NCI-H187 (cell line): ENCODE measurements at regions not wholly inside any gene's neighbourhood (a gene's known extent, or its start where the extent isn't known, plus 50 kb on each side); places are given as distances from the start of the nearest gene placed in this dataset.

ENCODE experiments used
- DNase-seq, 2 experiments: peaks; one replicate each; lab custom pipeline; 2025; lab: John Stamatoyannopoulos, UW

GRCh38 chr6:95142661-95143335 is 434.5 kb upstream of the MANEA start:
- DNase-seq, result no peak

- DNase-seq, result no peak
Measured at GRCh38 chr6:95143408-95144180, 433.7 kb upstream of the MANEA start.

GRCh38 chr6:95145457-95145856 is 431.9 kb upstream of the MANEA start:
- DNase-seq, result no peak

DNA sequence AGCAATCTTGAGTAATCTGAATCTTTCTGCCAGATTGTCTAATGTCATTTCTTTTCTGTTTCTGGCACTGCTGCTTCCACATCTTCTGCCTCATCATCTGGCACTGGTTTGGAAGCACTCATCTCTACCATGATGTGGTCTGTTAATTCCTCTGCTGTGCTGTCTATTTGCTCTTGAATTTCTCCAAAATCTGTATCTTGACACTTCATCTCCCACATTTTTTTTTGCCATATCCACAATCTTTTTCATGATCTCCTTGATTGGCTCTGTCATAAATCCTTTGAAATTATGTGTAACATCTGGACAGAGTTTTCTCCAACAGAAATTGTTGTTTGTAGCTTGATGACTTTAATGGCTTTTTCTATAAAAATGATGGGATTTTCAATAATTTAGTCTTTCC is 417.8 kb upstream of the MANEA start:
- DNase-seq, result no peak

DNA sequence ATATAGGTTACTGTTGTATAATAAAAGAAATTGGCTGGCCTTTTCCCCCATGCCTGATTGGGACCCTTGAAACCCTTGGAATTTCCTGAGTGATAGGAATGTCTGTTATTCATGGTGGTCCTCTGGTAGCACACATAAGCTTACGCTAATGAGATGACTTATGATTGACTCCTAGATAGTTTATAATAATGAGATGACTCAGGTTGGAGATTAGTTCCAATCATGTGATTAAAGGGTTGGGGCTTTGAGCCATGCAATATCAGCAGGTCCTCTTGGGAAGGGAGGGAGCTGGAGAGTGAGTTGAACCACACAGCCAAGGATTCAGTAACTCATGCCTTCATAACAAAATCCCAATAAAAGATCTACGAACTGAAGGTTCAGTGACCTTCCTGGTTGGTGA is 407.6 kb upstream of the MANEA start:
- DNase-seq, result no peak

DNA sequence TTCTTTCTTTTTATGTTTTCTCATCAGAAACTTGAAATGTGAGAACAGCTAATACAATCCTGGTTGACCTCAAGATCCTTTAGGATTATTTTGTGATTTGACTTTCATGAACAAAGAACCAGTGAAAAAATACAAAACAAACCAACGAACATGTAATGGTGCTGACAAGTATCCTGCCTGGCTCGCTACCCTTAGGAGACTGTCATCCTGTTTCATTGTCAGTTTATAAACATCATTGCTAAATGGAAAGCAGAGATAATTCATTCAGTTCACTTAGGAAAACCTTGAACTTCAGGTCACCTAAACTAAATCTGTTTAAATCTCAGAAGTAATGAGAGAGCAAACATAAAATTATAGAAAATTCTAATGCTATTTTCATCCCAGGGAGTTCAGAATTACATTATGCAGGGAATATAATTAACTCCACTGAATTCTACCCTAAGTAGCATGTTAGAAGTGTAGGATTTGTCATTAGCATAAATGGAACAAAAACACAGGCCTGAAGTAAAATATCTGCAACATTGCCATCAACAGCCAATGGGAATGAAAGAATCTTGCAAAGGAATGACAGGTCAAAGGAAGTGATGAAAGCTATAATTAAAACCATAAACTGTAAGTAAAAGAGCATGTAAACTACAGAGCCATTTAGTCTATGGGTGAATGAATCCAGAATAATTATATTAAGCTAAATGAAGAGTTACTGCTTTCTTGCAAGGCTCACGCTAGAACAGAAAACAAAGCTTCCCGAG is 401.2 kb upstream of the MANEA start:
- no peak for DNase-seq

DNA sequence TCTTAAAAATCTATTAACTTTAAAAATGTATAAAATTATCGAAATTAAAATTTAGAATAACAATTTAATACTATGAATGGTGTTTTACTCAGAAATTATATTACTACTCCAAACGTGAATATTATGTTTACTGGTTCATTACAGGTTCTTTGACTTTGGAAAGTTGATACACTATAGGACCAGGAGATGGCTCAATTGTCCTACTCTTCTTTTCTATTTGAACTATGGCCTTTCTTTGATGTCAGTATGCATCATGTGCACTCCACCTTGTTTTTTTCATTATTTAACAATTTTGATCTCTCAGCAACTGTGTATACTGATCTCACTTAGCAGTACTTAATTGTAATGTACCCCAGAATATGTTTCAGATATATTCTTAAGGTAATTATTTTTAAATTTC is 391.5 kb upstream of the MANEA start:
- DNase-seq, result no peak

DNA sequence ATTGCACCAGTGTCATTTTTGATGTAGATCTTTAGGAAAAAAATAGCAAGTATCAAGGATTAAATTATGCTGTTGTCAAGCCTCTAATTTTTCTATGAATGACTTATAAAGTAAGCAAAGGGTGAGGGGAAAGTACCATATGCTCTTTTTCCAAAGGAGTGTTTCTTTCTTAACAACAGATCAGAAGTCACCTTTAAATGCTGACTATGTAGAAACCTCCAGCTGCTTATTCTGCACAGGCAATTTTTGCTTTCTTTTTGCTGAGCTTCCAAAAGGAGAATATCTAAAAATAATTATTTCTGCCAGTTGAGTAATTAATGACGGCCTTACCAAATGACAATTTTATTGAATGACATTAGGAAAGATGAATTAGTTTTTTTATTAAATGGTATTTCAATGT is 390.6 kb upstream of the MANEA start:
- DNase-seq, result no peak

GRCh38 chr6:95197590-95197989 is 379.7 kb upstream of the MANEA start:
- no peak for DNase-seq

GRCh38 chr6:95203153-95203754 is 374.1 kb upstream of the MANEA start:
- no peak for DNase-seq

DNA sequence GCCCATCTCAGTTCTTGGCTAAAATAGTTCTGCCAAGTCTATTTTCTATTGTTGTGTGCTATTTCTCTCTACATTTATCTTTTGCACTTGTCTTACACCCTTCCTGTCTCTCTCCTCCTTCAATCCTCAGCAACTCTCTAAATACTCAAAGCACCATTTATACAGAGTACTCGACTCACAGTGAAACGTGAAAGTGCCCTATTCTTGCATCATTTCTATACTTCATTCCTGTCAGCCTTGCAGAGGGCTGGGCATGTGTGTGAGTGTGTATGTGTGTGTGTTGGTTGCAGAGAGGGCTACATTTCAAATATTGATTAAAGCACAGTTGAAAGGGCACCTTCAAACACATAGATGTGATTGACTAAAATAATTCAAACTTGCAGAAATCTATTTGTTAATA is 373.2 kb upstream of the MANEA start:
- no peak for DNase-seq

DNA sequence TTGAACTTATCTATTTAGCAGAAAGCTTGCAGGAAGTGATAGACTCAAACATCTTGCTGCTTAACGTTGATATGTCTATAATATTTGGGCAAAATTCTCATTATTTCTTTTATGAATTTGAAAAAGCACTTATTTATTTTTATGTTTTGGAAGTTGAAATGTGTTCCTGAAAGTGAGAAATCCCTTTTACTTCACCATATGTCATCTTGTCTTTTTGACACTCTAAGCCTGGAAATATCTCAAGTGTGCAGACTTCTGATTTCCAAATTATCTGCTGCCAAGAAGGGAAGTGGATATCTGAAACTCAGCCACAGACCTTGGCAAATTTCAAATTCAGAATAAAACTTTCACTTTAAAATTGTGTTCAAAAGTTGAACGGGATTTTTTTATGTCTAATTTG is 368.7 kb upstream of the MANEA start:
- DNase-seq, result no peak

DNA sequence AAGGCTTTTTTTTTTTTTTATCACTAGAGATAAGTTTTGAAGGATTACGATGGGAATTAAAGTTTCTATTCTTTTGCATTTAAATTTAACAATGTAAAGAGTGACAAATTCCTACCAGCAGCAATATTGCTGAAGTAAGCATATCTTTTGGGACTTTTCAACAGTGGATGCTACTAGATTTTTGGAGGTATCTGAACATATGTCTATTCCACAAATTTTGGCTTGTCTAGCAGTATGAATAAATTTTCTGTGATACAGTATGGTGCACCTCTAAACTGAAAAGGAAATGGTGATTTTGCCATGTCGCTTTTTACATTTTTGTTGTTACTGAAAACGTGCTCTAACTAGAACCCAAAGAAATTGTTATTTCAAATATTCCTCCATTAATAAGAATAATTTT is 368.3 kb upstream of the MANEA start:
- DNase-seq, result no peak

DNA sequence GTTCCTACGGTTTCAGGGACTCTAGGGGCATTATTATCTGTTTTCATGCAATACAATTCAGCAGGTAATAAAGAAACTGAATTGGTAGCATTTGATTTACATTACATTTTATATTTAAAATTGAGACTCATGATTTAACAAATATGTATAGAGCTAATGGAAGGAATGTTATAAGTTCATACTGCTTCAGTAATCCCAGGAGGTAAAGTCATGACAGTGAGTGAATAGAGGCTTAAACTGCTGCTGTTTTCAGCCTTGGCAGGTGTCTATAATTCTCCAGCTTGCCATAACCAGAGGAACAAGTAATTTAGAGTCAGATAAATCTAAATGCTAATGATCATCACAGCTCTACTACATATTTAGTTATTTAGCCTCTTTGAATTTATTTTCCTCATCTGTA is 360.8 kb upstream of the MANEA start:
- DNase-seq, result no peak

DNA sequence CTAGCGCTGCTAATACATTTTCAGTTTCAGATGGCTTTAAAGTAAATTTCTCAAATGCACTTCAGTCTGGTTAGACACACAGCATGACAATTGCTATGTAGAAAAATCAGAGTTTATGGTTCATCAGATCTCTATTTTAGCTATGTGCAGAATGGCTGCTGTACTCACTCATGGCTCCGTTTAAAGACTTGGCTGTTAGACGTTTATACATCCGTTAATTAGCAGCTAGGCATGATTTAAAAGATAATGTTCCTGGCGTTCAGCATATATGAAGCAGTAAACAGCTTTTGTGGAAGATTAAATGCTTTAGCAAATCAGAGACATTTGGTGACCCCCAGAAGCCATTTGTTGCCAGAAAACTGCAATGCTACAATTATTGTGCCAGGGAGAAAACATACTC is 350.0 kb upstream of the MANEA start:
- no peak for DNase-seq

- DNase-seq, result no peak
Measured at GRCh38 chr6:95228636-95229035, 348.7 kb upstream of the MANEA start.

- no peak for DNase-seq
Measured at GRCh38 chr6:95230071-95230740, 347.1 kb upstream of the MANEA start.

GRCh38 chr6:95231416-95231815 is 345.9 kb upstream of the MANEA start:
- DNase-seq, result no peak

DNA sequence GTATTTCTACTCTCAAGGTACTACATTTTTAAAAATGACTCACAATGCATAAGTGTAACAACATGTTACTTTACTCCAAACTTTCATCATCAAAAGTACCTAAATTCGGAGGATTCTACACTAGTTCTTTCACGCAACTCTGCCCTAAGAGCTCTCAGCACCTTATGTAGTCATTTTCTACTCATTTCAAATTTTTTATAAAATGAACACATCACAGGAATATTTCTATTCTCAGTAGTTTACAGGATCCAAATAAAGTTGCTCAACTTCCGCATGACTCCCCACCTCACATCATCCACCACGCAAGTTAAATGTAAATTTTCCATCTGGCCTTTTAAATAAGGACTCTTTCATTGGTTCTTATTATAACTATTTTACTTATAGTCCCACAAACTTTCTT is 344.9 kb upstream of the MANEA start:
- DNase-seq, result no peak

DNA sequence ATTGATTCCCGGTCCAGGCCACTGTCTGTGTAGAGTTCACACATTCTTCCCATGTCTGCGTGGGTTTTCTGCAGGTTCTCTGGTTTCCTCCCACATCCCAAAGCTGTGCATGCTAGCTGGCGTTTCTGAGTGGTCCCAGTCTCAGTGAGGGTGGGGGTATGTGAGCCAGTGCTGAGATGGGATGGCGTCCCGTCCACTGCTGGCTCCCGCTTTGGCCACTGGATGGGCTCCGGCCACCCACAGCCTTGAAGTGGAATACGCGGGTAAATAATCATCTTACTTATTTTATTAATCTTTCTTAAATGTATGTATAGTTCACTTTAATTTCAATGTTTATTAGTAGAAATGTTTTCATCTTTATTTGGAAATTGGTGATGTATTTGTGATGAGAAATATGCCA is 343.5 kb upstream of the MANEA start:
- DNase-seq, result no peak

GRCh38 chr6:95240514-95240913 is 336.8 kb upstream of the MANEA start:
- DNase-seq, result no peak

DNA sequence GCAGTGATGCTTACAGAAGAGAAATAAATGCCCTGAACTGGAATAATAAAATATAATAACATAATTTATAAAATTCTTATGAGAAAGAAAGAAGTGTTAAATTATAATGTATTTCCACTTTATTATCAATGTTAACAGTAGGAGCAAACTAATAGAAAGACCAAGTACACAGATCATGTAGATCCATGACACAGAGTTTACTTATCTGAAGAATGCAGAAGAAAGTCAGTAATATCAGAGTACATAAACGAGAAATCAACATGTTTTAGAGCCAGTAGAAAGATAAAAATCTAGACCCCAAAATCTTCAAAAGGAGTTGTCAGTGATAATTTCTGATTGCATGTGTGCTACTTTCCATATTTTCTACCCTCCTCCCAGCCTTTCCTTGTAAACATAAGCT is 334.8 kb upstream of the MANEA start:
- no peak for DNase-seq
